ENCODE measurements at regions not wholly inside any gene's neighbourhood (a gene's known extent, or its start where the extent isn't known, plus 50 kb on each side); places are given as distances from the start of the nearest gene placed in this dataset.

DNA sequence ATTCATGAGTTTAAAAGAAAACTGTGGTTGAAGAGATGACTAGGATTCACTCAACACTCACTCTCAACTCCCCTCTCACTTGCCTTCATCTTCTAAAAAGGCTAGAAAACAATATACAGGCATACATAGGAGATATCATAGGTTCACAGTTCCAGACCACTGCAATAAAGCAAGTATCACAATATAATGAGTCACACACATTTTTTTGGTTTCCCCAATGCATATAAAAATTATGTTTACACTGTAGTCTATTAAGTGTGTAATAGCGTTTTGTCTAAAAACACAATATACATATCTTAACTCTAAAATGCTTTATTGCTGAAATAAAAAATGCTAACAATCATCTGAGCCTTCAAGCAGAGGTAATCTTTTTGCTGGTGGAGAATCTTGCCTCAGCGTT is 104.9 kb upstream of the PDE1C start:
- Histone ChIP-seq H3K4me3 (no peak overlapping the region), H3K9me3 (no peaks in the 10 kb centered on the region), H3K4me1 (no peaks in the 10 kb centered on the region), H3K27ac (no peak overlapping the region), H3K27me3 (no peaks in the 10 kb centered on the region), H3K36me3 (no peaks in the 10 kb centered on the region)
- ATAC-seq (ENCODE audit: low FRiP score in 2 of 2) (no peak), DNase-seq (no peak)
- WGBS, 2 donors: 83 to 92% methylated on average over 2 of the region's 2 CpGs
- TF ChIP-seq POLR2A (IDR thresholded peaks at IDR 0.05) (no peak), CTCF (IDR thresholded peaks at IDR 0.05) (no peak), POLR2AphosphoS5 (IDR thresholded peaks at IDR 0.05) (no peak), EP300 (IDR thresholded peaks at IDR 0.05) (no peak)

GRCh38 chr7:32171248-32171647 is 101.0 kb upstream of the PDE1C start:
- Histone ChIP-seq H3K27ac (no peak overlapping the region), H3K4me3 (no peak overlapping the region), H3K27me3 (no peaks in the 10 kb centered on the region), H3K9me3 (no peaks in the 10 kb centered on the region), H3K36me3 (no peaks in the 10 kb centered on the region), H3K4me1 (no peaks in the 10 kb centered on the region)
- TF ChIP-seq POLR2A (IDR thresholded peaks at IDR 0.05): no peak
- no peak for TF ChIP-seq POLR2AphosphoS5 (IDR thresholded peaks at IDR 0.05)
- TF ChIP-seq CTCF (IDR thresholded peaks at IDR 0.05): no peak
- TF ChIP-seq EP300 (IDR thresholded peaks at IDR 0.05): no peak
- ATAC-seq (ENCODE audit: low FRiP score in 2 of 2): no peak
- 96 to 99% methylated on average over 2 of the region's 2 CpGs for WGBS, 2 donors
- no peak for DNase-seq

- TF ChIP-seq POLR2AphosphoS5 (IDR thresholded peaks at IDR 0.05): no peak
- no peaks in the 10 kb centered on the region for H3K4me1 ChIP-seq
- 77 to 87% methylated on average over 1 of the region's 1 CpG for WGBS, 2 donors
- H3K4me3 ChIP-seq: no peak overlapping the region
- no peaks in the 10 kb centered on the region for H3K27me3 ChIP-seq
- DNase-seq (no peak), ATAC-seq (ENCODE audit: low FRiP score in 2 of 2) (no peak)
- H3K27ac ChIP-seq: no peak overlapping the region
- H3K36me3 ChIP-seq: no peaks in the 10 kb centered on the region
- no peaks in the 10 kb centered on the region for H3K9me3 ChIP-seq
Observed at GRCh38 chr7:32170838-32171237, 100.6 kb upstream of the PDE1C start.

DNA sequence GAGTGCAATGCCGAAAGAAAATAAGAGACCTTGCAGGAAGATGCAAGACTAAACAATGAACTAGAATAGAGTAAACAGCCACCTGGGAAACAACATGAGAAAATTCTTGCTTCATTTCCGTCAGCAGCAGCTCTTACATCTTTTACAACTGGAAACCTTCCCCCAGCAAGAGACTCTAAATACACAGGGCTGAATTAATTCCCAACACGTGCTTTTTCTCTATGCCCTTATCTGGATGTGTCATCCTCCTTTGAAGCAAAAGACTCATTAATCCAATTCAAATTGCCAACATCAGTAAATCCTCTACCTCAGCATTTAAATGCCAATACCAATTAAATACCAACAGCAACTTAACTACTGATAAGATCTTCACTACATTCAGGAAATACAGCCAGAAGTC is 99.0 kb upstream of the PDE1C start:
- Histone ChIP-seq H3K27ac (no peak overlapping the region), H3K36me3 (no peaks in the 10 kb centered on the region), H3K4me1 (no peaks in the 10 kb centered on the region), H3K4me3 (no peak overlapping the region), H3K27me3 (no peaks in the 10 kb centered on the region), H3K9me3 (no peaks in the 10 kb centered on the region)
- WGBS, 2 donors: 51 to 52% methylated on average over 3 of the region's 3 CpGs
- DNase-seq (no peak), ATAC-seq (ENCODE audit: low FRiP score in 2 of 2) (no peak)
- TF ChIP-seq EP300 (IDR thresholded peaks at IDR 0.05): no peak
- no peak for TF ChIP-seq POLR2AphosphoS5 (IDR thresholded peaks at IDR 0.05)
- TF ChIP-seq CTCF (IDR thresholded peaks at IDR 0.05): no peak
- no peak for TF ChIP-seq POLR2A (IDR thresholded peaks at IDR 0.05)

- H3K9me3 ChIP-seq: no peaks in the 10 kb centered on the region
- no peaks in the 10 kb centered on the region for H3K27me3 ChIP-seq
- H3K36me3 ChIP-seq: no peaks in the 10 kb centered on the region
- peaks cover 0 to under 1% (median 0%) of the 10 kb centered on the region in 4 donors for H3K4me1 ChIP-seq
- no peak overlapping the region for H3K4me3 ChIP-seq
- no peak for DNase-seq
- TF ChIP-seq POLR2AphosphoS5 (IDR thresholded peaks at IDR 0.05): no peak
- no peak for TF ChIP-seq EP300 (IDR thresholded peaks at IDR 0.05)
- TF ChIP-seq POLR2A (IDR thresholded peaks at IDR 0.05): no peak
- TF ChIP-seq CTCF (IDR thresholded peaks at IDR 0.05): no peak
- H3K27ac ChIP-seq: no peak overlapping the region
- no peak for ATAC-seq (ENCODE audit: low FRiP score in 2 of 2)
Observed at GRCh38 chr7:32167815-32168214, 97.6 kb upstream of the PDE1C start.
